Body of pancreas (tissue), 4 donors: ENCODE measurements at regions not wholly inside any gene's neighbourhood (a gene's known extent, or its start where the extent isn't known, plus 50 kb on each side); places are given as distances from the start of the nearest gene placed in this dataset.

ENCODE experiments used
- CTCF ChIP-seq, 7 experiments: fragments of 450-650 bp in 4 of 7; fragments of 200-600 bp in 3 of 7; sonication (generic) in 3 of 7; IDR thresholded peaks; one replicate each; pipeline ENCODE4 v1.5.1; 2016 to 2019; ENCODE audit warnings: antibody characterized with exemption in 7 of 7
- POLR2A ChIP-seq, 3 donors: fragments of 450-650 bp; IDR thresholded peaks; one replicate each; pipeline ENCODE4 v1.6.1; 2016; ENCODE audit warnings: antibody characterized with exemption in 3 of 3, mild to moderate bottlenecking in 2 of 3

- TF ChIP-seq CTCF (IDR thresholded peaks at IDR 0.05) (no peak), POLR2A (IDR thresholded peaks at IDR 0.05) (no peak)
Measured at GRCh38 chr5:39521940-39522590, 97.3 kb upstream of the DAB2 start.
